Smooth muscle cell (in vitro differentiated cells): ENCODE measurements at regions not wholly inside any gene's neighbourhood (a gene's known extent, or its start where the extent isn't known, plus 50 kb on each side); places are given as distances from the start of the nearest gene placed in this dataset.
A peak's percentile ranks its signal among the peaks of the same experiment; 100 is the strongest.
"Not testable (repeated sequence)": the region's sequence is repeated elsewhere in the genome, so short reads cannot be mapped to it uniquely, and the experiment has no call there.

Experiments
- DNase-seq: peaks from one replicate; lab custom pipeline; 2025; ENCODE audit not compliant: unreplicated experiment; lab: John Stamatoyannopoulos, UW
- H2AFZ ChIP-seq: fragments of 200-600 bp; sonication (generic); 2 replicates; pipeline ENCODE4 v1.6.0; 2016; ENCODE audit warnings: antibody characterized with exemption, low read depth, mild to moderate bottlenecking
- H3F3A ChIP-seq: fragments of 200-600 bp; sonication (generic); 2 replicates; pipeline ENCODE4 v1.6.0; 2017; ENCODE audit warnings: antibody characterized with exemption, low read depth
- H3K27ac ChIP-seq: fragments of 200-600 bp; sonication (generic); 2 replicates; pipeline ENCODE4 v1.5.1; 2016; ENCODE audit warnings: low read depth, mild to moderate bottlenecking
- H3K27me3 ChIP-seq: fragments of 200-600 bp; sonication (generic); 2 replicates; pipeline ENCODE4 v1.6.1; 2016; ENCODE audit warnings: low read depth, mild to moderate bottlenecking
- H3K36me3 ChIP-seq: fragments of 200-600 bp; sonication (generic); 2 replicates; pipeline ENCODE4 v1.5.1; 2016; ENCODE audit warnings: low read depth
- H3K4me1 ChIP-seq: fragments of 200-600 bp; sonication (generic); 2 replicates; pipeline ENCODE4 v1.5.1; 2016; ENCODE audit warnings: low read depth
- H3K4me2 ChIP-seq: fragments of 200-600 bp; sonication (generic); 2 replicates; pipeline ENCODE4 v1.6.0; 2016; ENCODE audit warnings: mild to moderate bottlenecking
- H3K4me3 ChIP-seq: fragments of 200-600 bp; sonication (generic); 2 replicates; pipeline ENCODE4 v1.5.1; 2016; ENCODE audit warnings: mild to moderate bottlenecking
- H3K79me2 ChIP-seq: fragments of 200-600 bp; sonication (generic); 2 replicates; pipeline ENCODE4 v1.6.0; 2016; ENCODE audit warnings: low read depth, mild to moderate bottlenecking
- H3K9ac ChIP-seq: fragments of 200-600 bp; sonication (generic); 2 replicates; pipeline ENCODE4 v1.6.0; 2016; ENCODE audit warnings: low read depth
- H3K9me3 ChIP-seq: fragments of 200-600 bp; sonication (generic); replicated peaks from 2 replicates; pipeline ENCODE4 v1.5.1; 2016; ENCODE audit warnings: low read depth
- H4K20me1 ChIP-seq: fragments of 200-600 bp; sonication (generic); 2 replicates; pipeline ENCODE4 v1.6.0; 2016; ENCODE audit warnings: low read depth
- WGBS: methylation state at CpG from one replicate; pipeline ENCODE4 v1.1.7; 2016; ENCODE audit warnings: low lambda C conversion rate; 5-methylcytosine and 5-hydroxymethylcytosine counted together

- H3K36me3 ChIP-seq, H2AFZ ChIP-seq, H3K27ac ChIP-seq, H4K20me1 ChIP-seq, H3K4me2 ChIP-seq, H3F3A ChIP-seq, H3K4me3 ChIP-seq, H3K9ac ChIP-seq, H3K4me1 ChIP-seq, H3K27me3 ChIP-seq, H3K79me2 ChIP-seq, DNase-seq, H3K9me3 ChIP-seq: not testable (repeated sequence)
- WGBS: 83% methylated on average over 3 of the region's 3 CpGs
Observed at GRCh38 chrX:92873359-92874055, 799.9 kb downstream of the NAP1L3 start.

DNA sequence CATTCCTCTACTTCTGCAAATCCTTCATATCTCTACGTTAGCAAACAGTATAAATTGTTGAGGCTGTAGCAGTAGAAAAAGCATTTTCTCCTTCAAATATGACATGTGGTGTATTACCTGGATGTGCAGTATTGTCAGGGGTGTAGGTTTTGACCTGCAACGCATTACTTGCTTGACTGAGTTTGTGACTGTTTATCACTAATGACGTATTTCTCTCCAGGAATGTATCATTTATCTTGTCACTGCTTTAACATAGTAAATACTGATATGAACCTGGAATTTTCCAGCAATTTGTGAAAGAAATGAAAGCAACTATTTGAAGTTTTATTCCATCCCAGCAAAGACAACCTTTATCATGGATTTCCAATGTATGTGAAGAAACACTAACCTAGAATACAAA lies 823.4 kb downstream of the NAP1L3 start:
- 90% methylated on average over 3 of the region's 3 CpGs for WGBS
- not testable (repeated sequence) for H3F3A ChIP-seq, H3K9me3 ChIP-seq, H3K4me3 ChIP-seq, H3K9ac ChIP-seq, H4K20me1 ChIP-seq, H3K27ac ChIP-seq, H3K4me1 ChIP-seq, H3K27me3 ChIP-seq, H3K4me2 ChIP-seq, H2AFZ ChIP-seq, DNase-seq, H3K36me3 ChIP-seq, H3K79me2 ChIP-seq

DNA sequence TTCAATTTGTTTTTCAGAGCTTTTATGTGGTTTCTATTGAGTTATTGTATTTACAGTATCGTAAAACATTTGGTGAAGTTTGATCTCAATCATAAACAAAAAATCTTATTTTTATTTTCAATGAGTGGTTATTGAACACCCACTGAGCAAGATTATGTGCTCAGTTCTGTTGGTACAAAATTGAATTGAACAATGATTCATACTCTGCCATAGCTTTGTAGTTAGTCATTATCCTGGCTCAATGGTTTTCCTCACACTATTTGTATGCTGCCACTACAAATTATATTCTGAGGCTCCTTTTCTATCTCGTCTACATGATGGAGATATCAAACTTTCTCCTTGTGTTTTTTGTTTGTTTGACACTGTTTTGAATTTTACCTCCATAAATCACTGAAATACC lies 829.5 kb downstream of the NAP1L3 start:
- DNase-seq, H3K9ac ChIP-seq, H3K9me3 ChIP-seq, H3K4me3 ChIP-seq, H3K27ac ChIP-seq, H3K27me3 ChIP-seq, H3F3A ChIP-seq, H2AFZ ChIP-seq, H3K4me1 ChIP-seq, H3K79me2 ChIP-seq, H4K20me1 ChIP-seq, H3K36me3 ChIP-seq: not testable (repeated sequence)
- WGBS: 94% methylated on average over 1 of the region's 2 CpGs
- peak overlapping the region; percentile 18 for H3K4me2 ChIP-seq

GRCh38 chrX:92832750-92833149 lies 840.6 kb downstream of the NAP1L3 start:
- 55% methylated on average over 2 of the region's 2 CpGs for WGBS
- H3K4me2 ChIP-seq, H3K36me3 ChIP-seq, DNase-seq, H3K4me1 ChIP-seq, H3K9ac ChIP-seq, H4K20me1 ChIP-seq, H3K9me3 ChIP-seq, H3K4me3 ChIP-seq, H3K27ac ChIP-seq, H3F3A ChIP-seq, H3K79me2 ChIP-seq, H3K27me3 ChIP-seq, H2AFZ ChIP-seq: not testable (repeated sequence)

GRCh38 chrX:92830083-92830482 lies 843.3 kb downstream of the NAP1L3 start:
- not testable (repeated sequence) for H3K4me3 ChIP-seq, H2AFZ ChIP-seq, H3K9ac ChIP-seq, H3F3A ChIP-seq, H3K9me3 ChIP-seq, H3K4me1 ChIP-seq, H3K79me2 ChIP-seq, DNase-seq, H3K27me3 ChIP-seq, H3K27ac ChIP-seq, H3K36me3 ChIP-seq, H3K4me2 ChIP-seq, H4K20me1 ChIP-seq
- WGBS: 94% methylated on average over 6 of the region's 6 CpGs

GRCh38 chrX:92821580-92822152 lies 851.7 kb downstream of the NAP1L3 start:
- H3K9ac ChIP-seq, H3K79me2 ChIP-seq, H3K4me2 ChIP-seq, H4K20me1 ChIP-seq, H3K4me1 ChIP-seq, H2AFZ ChIP-seq, H3K27ac ChIP-seq, DNase-seq, H3K27me3 ChIP-seq, H3F3A ChIP-seq, H3K9me3 ChIP-seq, H3K36me3 ChIP-seq, H3K4me3 ChIP-seq: not testable (repeated sequence)
- WGBS: 92% methylated on average over 20 of the region's 30 CpGs

DNA sequence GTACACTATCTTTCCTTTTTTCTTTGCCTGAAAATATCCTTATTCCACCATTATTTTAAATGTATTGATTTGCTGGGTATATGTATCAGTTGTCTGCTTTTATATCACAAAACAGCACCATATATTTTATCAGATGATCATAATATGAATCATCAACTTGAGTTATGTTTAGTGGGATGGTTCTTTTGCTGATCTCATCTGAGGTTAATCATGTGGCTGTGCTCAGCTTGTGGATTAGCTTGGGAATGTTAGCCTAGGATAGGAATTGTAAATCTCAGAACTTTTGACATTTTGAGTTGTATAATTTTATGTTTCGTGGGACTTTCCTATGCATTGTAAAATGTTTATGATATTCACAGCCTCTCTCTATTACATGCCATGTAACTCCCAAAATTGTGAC lies 881.3 kb downstream of the NAP1L3 start:
- H3K36me3 ChIP-seq, H4K20me1 ChIP-seq, H3K4me2 ChIP-seq, H3K27me3 ChIP-seq, DNase-seq, H3K4me3 ChIP-seq, H3K9me3 ChIP-seq, H3K79me2 ChIP-seq, H3F3A ChIP-seq, H3K4me1 ChIP-seq, H2AFZ ChIP-seq: not testable (repeated sequence)
- Histone ChIP-seq H3K27ac (peak overlapping the region; percentile 93), H3K9ac (peak overlapping the region; percentile 76)
- WGBS: 75% methylated on average over 1 of the region's 1 CpG

GRCh38 chrX:92780075-92780474 lies 893.3 kb downstream of the NAP1L3 start:
- not testable (repeated sequence) for H2AFZ ChIP-seq, DNase-seq

More at GRCh38 chrX:92780075-92780474, 893.3 kb downstream of the NAP1L3 start:
- H3K27me3 ChIP-seq, H3K36me3 ChIP-seq, H3F3A ChIP-seq, H3K79me2 ChIP-seq, H3K9ac ChIP-seq, H3K9me3 ChIP-seq, H3K4me3 ChIP-seq, H3K27ac ChIP-seq, H4K20me1 ChIP-seq, H3K4me1 ChIP-seq, H3K4me2 ChIP-seq: not testable (repeated sequence)
